GM19468 (cell line): ENCODE measurements at regions not wholly inside any gene's neighbourhood (a gene's known extent, or its start where the extent isn't known, plus 50 kb on each side); places are given as distances from the start of the nearest gene placed in this dataset.
"Not testable (repeated sequence)": the region's sequence is repeated elsewhere in the genome, so short reads cannot be mapped to it uniquely, and the experiment has no call there.

Experiments
- ATAC-seq: cut with Tn5 transposase; IDR thresholded peaks from one replicate; pipeline ENCODE4 v1.9.1; 2021; ENCODE audit warnings: mild to moderate bottlenecking, moderate library complexity, moderate number of reproducible peaks; ENCODE audit not compliant: unreplicated experiment; ENCODE audit errors: extremely low read depth

- no peak for ATAC-seq
Measured at GRCh38 chr7:138307633-138308032, 152.4 kb upstream of the TRIM24 start.

DNA sequence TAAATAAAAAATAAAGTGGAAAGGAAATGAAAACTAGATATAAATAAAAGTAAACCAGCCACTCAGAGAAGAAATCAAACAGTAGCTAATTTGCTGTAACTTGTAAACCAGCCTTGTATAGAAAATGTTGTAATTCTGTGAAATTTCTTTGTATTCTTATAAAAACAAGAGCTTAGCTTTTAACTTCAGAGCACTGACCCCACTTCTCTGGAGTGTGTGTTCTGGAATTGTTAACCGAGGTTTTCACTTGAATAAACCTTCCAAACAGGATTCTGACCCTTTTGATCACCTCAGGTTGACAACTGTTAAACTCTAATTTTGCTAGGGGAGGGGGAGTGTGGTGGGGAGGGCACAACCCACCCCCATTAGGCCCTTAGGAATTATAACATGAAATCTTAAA, 151.9 kb upstream of the TRIM24 start:
- ATAC-seq = no peak

DNA sequence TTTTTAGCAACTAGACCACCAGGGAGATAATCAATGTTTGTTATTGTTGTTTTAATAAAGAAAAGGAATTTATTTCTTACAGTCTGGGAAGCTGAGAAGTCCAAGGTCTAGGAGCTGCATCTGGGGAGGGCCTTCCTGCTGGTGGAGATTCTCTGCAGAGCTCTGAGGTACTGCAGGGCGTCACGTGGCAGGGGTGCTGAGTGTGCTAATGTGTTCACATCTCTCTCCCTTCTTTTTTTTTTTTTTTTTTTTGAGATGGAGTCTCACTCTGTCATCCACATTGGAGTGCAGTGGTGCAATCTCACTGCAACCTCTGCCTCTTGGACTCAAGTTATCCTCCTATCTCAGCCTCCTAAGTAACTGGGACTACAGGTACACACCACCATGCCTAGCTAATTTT, 150.9 kb upstream of the TRIM24 start:
- ATAC-seq = no peak

DNA sequence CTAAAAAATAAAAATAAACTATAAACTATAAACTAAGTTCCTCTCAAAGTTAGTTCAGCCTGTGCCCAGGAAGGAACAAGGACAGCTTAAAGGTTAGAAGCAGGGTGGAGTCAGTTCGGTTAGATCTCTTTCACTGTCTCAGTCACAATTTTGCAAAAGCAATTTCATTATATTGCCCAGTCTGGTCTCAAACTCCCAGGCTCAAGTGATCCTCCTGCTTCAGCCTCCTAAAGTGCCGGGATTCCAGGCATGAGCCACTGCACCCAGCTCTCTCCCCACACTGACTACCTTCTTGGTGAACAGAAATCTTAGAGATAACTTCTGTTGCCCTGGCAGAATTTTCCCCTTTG, 146.3 kb upstream of the TRIM24 start:
- no peak for ATAC-seq

DNA sequence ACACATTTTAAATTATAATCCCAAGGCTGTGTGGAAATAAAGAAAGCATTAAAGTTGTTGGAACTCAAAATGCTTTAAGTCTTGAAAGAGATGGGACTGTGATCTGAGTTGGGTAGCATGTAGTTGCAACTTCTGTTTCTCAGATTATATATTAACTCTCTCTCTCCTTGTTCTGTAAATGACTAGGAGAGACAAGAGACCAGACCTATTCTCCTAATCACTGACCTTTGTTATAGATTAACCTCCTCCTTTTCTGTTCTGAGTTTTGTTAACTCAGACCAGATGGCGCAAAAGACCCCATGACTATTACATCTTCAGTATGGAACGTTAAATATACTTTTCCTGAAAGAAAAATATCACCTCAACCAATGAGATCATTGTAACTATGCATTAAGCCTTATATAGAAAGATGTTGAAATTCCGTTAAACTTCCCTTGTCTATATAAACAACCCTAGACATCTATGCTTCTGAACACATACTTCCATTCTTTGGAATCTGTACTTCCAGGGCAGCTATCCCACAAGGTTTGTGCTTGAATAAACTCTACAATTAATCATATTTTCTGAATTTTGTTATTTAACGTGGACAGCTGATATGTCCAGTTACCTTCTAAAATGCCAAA, 143.5 kb upstream of the TRIM24 start:
- ATAC-seq = peak; percentile 98

DNA sequence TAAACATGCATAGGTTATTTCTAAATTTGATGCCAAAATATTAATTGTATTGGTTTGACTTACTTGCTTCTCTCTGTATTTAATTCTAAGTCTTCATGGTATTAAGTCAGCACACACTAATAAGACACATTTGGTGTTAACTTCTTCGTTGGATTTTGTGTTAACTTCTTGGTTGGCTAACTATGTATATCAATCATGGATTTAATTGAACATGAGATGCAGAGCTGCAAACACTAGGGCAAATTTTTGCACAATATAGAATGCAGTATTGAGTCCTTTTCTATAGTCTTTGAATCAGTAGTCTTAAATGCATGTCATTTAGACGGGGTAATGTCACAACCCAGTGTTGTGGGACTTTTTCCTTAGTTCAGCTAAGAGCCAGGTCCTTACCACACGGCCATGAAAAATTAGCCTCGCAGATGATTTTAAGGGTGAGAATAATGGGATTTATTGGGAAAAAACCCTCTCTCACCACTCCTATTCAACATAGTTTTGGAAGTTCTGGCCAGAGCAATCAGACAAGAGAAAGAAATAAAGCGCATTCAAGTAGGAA, 142.9 kb upstream of the TRIM24 start:
- ATAC-seq = no peak

DNA sequence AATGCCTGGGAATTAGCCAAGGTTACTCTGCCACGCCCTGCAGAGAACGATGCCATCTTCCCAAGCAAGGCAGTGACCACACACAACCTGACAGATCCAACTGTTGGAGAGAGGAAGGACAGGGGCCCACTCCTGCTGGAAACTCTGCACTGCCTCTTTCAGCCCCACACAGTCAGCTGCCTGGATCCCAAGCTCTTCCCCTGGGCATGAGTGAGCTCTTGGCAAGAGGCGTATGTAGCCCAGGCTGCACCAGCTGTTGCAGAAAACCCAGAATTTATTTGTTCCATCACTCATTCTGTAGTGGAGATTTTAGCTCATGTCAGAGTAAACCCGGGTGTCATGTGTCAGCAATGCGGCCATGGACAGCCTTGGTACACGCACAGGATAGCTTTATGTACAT, 135.1 kb upstream of the TRIM24 start:
- ATAC-seq = no peak

GRCh38 chr7:138325434-138325833, 134.6 kb upstream of the TRIM24 start:
- ATAC-seq = no peak

- no peak for ATAC-seq
Measured at GRCh38 chr7:138328215-138328614, 131.8 kb upstream of the TRIM24 start.

- not testable (repeated sequence) for ATAC-seq
Measured at GRCh38 chr7:138332850-138333249, 127.2 kb upstream of the TRIM24 start.

DNA sequence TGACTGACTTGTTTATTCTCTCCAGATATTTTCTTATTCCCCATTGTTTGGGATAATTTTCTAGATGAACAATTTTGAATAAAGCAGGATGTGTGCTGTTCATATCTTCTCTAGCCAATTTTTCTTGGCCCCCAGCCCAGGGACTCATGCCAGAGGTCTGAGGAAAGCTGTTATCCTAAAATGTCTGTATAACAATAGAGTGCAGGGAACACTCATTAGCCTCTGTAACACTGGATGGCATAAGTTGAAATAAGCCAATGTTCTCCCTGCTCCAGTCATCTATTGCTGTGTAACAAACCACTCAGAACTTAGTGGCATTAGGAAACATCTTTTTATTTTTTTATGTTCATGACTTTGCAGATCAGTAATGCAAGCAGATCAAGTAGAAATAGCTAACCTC, 121.7 kb upstream of the TRIM24 start:
- no peak for ATAC-seq

GRCh38 chr7:138339229-138339628, 120.8 kb upstream of the TRIM24 start:
- not testable (repeated sequence) for ATAC-seq

DNA sequence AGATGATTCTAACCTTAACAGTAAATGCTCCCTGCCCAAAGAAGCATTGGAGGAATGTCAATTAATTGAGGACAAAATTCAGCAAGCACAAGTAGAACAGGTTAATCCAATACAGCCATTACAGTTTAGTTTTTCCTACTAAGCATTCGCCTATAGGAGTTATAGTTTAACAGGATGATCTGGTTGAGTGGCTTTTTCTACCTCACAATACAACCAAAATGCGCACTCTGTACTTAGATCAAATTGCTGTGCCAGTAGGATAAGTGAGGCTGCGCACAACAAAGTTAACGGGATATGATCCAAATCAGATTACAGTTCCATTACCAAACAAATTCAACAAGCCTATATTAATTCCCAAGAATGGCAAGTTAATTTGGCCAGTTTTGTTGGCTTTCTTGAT, 117.1 kb upstream of the TRIM24 start:
- no peak for ATAC-seq

- ATAC-seq = no peak
Measured at GRCh38 chr7:138345567-138345966, 114.5 kb upstream of the TRIM24 start.

GRCh38 chr7:138346975-138347374, 113.1 kb upstream of the TRIM24 start:
- no peak for ATAC-seq

DNA sequence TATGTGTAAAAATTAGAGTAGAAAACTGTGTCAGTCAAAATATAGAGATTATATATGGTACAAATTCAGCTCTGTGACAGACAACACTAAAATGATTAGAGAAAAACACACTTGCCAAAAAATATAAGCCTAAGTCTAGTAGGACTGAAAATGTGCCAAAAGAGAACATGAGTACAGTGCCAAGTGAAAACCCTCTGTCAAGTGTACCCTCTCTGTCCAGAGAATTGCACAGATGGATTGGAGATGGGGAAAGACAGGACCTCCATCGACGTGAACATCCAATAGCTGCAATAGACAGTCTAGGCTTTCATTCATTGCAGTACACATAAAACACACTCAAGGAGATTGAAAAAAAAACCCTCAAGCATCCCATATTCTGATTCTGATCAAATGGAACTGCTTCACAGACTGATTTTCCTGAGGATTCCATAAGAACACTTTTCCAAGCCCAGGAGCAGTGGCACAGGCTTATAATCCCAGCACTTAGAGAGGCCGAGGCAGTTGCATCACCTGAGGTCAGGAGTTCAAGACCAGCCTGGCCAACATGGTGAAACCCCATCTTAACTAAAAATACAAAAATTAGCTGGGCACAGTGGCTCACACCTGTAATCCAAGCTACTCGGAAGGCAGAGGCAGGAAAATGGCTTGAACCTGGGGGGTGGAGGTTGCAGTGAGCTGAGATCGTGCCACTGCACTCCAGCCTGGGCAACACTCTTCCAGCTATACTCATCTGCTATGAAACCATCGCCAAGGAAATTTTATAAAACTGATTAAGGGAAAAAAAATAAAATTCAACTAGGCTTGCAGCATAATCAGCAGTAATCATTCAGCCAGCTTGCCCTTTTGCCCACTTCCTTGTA, 110.0 kb upstream of the TRIM24 start:
- ATAC-seq = no peak

GRCh38 chr7:138350701-138351357, 109.2 kb upstream of the TRIM24 start:
- ATAC-seq = no peak

DNA sequence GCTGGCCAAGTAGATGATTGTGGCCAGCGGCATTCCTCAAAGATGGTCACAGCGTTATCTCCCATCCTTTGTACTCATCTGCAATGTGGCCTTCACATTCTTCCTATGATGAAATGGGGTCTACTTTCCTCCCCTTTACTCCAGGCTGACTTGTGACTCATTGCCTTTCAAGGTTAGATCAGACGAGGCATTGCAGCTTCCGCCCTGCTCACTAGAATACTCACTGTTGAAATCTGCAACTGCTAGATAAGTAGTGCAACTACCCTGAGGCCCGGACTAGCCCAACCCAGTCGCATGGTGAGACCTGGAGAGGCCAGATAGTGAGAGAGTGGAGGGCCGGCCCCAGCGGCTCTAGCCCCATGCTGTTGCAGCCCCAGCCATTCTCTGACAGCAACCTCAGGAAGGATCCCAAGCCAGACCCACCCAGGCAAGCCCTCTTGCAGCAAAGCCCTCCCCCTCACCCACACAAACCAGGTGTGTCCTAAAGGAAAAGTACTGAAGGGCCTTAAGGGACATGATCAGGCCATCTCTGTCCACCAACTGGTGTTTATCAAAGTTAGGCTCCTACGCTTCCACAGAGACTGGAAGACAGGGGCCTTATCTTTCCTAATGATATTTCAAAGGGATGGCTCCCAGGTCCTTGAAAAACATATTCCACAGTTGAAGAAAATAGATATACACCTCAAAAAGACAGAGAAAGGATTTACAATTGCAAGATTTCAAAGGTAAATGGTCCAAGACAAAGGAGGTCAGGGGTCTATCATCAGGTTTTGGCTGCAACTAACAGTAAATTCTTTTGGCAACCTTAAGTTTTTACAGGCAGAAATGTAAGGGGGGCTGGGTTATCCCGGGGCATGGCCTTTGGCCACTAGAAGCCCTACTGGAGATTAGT, 107.2 kb upstream of the TRIM24 start:
- ATAC-seq = no peak

DNA sequence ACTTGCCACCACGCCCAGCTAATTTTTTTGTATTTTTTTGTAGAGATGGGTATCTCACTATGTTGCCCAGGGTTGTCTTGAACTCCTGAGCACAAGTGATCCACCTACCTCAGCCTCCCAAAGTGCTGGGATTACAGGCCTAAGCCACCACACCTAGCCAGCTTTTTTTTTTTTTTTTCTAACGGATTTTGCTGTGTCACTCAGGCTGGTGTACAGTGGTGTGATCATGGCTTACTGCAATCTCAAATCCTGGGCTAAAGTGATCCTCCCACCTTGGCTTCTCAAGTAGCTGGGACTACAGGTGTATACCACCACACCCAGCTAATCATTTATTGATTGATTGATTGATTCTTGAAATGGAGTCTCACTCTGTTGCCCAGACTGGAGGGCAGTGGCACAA, 106.0 kb upstream of the TRIM24 start:
- ATAC-seq = no peak

DNA sequence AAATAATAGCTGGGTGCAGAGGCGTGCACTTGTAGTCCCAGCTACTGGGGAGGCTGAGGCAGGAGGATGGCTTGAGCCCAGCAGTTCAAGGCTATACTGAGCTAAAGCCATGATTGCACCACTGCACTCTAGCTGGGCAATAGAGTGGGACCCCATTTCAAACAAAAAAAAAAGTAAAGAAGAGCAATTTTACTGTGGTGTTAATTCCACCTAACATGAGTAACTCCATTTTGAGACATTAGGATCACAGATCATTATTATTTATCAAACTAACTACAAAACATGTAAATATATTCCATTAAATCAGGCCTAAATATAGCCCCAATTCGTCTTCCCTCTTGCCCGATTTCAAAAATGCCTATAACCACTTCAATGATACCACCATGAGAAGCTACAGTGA, 104.8 kb upstream of the TRIM24 start:
- ATAC-seq = no peak
